SIG-M5 treated with dmso at 0.1 percent for 504 hours (cell line): ENCODE measurements at regions not wholly inside any gene's neighbourhood (a gene's known extent, or its start where the extent isn't known, plus 50 kb on each side); places are given as distances from the start of the nearest gene placed in this dataset.

Experiments used
- DNase-seq: peaks from one replicate; lab custom pipeline; 2025; ENCODE audit not compliant: unreplicated experiment; lab: John Stamatoyannopoulos, UW

DNA sequence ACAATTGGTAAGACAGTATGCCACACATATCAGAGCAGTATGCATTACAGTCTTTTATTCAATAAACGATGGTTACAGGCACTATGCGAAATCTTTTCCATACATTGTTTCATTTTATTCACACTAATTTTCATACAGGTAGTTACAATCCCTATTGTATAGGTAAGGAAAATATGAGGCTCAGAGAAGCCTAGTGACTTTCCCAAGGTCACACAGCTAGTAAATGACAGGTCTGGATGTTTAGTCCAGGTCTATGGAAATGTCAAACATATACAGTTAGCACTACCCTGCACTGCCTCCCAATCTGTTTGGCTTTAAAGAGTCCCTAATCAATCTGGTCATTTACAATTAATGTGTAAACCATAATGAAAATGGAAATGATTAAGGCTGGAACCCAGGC is 372.2 kb downstream of the MTX2 start:
- no peak for DNase-seq

DNA sequence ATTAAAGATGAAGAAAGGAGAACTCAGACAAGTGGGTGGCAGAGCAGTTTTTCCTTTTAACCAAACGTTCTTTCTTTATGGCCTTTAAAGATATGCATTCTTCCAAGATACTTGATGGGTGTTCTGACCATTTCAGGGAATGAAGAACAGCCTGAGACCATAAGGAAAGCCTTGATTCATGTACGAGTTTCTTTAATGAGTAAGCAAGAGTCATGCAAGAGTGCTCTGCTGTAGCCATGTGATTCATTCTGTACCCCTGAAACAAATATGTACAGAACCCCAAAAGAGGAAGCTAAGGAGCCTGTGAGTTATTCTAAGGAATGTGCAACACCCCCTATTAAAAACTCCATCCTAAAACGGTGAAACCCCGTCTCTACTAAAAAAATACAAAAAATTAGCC is 372.8 kb downstream of the MTX2 start:
- DNase-seq = peak; percentile 2

DNA sequence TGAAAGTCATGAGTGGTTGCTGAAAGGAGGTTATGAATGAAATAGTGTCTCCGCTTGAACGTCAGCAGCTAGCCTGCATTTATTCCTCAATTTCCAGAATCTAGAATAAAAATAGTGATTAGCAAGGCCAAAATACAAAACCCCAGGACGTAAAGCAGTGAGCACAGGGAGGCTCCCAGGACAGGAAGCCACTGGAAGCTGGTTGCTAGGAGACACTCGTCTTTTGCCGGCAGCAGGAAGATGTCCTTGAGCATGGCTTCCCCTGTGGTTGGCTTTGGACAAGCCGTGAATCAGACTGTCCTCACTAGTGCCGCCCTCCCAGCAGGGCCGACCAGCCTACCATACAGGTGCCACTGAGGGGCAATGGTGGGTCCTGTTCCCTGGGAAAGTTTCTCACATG is 374.4 kb downstream of the MTX2 start:
- DNase-seq = no peak

DNA sequence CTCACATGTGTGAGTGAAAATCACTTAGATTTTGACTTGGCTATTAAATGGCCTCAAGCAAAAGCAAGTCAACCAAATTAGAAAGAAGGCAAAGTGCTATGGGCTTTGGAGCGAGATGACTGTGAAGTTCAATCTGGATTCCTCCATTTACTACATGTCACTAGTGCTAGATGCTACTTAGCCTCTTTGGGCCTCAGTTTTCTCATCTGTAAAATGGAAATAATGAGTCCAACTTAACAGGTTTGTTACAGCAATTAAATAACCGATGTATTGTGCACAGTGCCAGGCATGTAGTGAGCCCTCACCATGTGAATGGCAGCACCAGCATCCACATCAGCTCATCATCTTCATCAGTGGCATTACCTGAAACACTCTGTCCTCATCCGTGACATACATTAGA is 376.3 kb downstream of the MTX2 start:
- no peak for DNase-seq

DNA sequence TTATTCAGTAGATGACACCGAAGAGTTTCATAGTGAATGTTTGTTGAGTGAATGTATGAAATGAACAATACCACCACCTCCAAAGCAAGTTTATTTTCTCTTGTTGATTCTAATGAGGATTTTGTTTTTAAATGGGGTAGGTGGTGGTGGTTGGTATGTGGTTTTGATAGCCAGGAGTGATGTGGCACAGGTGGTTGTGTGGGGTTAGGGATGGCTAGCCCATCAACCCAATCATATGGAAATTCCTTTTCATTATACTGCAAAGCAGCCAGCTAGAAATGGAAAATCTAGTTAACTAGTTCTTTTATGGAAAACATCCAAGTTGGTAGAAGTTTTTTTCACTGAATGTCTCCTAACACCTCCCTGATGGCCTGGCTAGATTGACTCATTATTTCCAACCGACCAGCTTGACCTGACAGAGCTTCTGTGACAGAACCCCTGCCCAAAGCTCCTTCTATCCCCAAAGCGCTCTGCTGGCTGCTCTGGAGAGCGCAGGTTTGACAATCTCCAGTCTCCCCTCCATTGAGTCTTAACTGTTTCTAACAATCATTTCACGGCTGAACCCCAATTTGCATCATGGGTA is 376.9 kb downstream of the MTX2 start:
- no peak for DNase-seq

DNA sequence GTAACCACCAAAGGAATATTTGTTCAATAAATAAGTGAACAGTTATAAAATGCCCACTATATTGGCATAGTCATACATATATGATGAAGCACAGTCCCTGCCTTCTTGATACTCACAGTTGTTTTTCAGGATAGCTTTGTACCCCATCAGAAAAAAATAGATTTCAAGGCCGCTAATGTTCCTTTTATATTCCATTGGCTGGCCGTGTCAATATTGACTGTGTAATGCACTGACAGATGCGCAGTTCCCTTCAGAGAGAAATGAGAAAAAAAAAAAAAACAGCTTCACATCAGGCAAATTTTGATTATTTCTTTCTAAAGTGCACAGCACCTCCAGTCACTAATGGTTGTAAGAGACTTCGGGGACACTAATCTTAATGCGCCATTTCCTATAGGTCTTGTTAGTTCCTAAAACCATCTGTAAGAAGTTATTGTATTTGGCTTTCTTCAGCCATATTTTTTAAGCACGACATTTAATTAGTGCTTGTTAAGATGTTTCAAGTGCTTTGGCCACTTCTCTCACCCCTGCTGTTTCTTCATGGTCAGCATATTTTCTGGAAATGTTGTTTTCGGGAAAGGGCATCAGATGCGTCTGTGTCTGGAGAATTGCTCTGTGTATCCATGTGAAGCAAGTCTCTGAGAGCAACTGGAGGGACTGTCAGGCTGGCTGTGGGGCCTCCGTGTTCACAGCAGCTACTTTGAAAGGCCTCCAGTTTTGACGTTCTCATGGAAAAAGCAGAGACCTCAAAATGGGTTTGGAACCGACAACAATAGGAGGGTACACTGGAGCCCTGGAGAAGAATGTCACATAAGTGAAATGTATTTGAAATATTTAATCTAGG is 378.3 kb downstream of the MTX2 start:
- no peak for DNase-seq

DNA sequence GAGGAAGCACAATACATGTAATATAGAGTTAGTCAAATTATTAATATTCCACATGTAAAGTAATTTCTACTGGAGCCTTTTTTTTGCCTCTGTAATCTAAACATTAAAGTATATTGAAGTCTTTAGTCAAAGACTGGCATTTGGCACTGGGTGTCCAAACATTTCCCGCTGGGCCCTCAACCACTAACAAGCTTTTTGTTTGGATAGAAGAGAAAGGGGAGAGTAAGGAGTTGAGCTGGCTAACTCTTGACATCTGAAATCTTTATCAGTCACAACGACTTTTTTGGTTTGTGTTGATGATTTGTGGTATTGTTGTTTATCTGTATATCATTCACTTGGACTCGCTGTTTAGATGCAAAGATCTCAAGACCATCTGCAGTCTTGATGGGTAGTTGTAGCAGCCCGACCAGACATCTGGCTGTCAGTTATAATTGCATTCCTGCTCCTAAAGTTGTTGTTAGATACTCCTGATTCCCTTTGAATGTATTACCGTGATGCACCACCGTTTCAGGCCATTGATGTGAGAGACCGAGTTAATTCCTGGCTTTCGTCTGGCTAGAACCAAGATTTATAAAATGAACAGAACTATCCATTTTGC is 379.6 kb downstream of the MTX2 start:
- DNase-seq = no peak

DNA sequence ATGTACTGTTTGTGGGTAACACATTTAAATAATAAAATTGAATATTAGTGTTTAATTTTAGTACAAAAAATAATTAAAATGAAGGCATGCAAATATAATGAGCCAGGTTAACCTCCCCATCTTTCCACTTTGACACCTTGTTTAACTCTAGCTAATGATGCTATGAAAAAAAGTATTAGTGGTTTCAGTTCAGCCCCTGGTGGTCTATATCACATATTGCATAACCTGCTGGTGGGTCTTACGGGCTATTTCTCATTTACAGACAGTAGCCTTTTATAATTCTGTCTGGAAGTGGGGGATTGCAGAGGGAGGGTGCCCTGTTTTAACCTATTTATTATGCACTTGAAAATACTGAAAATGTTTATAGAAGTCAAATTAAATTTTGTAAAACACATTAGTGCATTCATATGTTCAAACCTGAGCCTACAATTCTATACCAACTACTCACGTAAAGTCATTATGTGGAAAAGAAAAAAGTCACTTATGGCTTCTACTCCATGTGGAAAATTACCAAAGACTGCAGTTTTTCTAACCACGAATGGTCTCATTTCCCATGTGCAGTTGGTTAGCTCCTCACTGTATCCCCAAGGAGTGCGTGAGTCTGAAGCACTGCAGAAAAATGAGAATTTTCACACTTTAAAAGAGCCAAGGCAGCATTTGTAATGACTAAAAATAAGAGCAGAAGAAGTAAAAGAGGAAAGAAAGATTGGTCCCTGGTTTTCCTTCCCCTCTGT is 381.0 kb downstream of the MTX2 start:
- DNase-seq = no peak

DNA sequence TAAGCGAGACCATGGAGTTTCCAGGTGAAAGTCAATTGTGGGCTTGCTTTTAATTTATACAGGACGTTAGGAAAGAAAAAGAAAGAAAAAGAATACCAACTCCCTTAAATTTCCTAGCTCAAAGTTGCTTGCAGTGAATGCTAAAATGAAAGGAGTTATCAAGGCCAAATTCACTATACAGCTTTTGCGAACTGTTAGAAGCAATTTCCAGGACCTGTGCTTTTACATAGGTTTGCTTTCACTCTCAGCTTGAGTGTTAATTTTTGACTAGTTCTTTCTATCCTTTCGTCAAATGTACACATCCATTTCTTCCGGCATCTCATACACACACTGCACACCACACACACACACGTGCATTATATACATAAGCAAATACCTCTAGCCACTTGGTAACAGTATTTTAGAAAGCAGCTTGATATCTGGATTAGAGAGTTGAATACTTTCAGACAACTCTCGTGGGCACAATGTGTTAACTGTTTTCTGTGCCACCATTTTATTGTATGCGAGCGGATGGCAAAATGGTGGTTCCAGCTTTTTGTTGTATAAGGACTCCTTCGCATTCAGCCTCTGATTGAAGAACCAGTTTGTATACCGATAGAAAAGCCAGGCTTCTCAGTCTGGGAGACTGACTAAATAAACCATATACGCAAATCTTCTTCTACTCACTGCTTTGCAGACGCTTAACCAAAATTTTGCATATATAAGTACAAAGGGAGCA is 381.8 kb downstream of the MTX2 start:
- no peak for DNase-seq

DNA sequence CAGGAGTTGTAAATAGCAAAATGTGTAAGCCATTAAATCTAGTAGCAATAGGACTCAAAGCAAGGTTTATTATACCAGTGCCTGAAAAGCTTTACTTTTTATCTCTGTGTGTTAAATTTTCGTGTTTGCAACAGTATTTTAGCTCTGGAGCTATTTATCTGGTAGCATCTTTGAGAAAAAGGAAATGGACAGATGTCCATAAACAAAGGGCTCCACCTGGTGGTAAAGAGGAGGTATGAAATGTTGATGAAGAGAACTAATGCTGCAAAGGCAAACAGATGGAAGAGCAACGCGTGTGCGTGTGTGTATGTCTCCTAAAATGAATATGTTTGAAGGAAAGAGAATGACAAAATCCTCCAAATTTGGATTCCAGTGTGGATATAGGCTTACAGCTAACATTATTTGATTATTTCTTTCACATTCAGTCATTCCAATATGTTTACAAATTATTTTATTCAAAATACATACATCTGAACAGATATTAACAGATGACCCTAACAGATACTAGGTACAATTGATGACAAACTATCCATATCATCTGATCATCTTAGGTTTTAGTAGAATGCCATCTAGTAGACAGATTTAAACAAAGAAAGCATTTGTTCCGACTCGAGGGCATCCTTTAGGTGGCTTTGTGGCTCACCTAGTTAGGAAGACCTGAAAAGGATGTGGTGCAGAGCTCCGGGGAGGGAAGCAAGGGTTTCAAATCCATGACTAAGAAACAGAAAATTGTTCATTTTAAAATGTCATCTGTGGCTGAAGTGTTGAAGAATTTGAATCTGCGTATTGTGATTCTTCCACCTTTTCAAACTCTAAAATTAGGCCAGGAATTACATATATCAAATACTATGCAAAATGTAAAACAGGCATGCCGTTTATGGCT is 383.3 kb downstream of the MTX2 start:
- DNase-seq = peak; percentile 85

DNA sequence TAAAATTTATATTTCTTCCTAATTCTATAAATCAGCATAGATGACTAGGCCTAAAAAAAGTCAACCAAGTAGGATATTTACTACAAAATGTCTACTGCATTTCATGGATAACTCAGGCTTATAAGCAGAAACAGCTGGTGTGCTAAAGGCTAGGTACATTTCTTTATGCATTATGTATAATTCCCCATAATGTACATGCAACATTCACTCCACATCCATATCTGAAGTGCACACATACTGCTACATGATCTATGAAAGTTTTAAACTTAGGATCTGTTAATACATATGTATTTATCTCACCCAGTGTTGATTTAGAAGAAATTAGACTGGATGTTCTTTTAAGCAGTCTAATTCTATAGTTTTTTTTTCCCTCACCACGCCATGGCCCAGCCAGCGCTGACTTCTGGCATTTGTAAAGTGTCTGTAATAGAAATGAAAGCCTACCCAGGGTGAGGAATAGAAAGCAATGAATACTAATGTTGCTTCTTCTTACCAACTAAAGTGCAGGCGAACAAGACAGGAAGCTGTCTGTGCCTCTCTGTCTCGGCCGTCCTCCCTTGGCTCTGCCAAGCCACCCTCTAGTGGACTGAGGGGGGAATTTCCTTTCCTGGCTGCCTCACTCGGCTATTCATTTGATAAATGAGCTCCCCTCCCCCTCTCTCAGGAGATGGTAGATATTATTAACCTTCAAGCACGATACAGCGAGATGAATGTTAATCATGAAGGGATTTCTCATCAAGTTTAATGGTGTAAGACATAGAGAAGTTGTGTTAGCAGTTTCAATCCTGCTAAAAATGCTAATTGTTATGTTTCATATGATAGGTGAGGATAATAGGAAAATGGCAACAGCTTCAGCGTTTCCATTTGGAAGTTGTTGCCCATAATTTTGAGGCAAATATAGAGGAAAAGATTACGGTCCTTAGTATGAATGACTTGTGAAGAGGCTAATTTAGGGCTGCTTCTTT is 384.5 kb downstream of the MTX2 start:
- peak; percentile 69 for DNase-seq

DNA sequence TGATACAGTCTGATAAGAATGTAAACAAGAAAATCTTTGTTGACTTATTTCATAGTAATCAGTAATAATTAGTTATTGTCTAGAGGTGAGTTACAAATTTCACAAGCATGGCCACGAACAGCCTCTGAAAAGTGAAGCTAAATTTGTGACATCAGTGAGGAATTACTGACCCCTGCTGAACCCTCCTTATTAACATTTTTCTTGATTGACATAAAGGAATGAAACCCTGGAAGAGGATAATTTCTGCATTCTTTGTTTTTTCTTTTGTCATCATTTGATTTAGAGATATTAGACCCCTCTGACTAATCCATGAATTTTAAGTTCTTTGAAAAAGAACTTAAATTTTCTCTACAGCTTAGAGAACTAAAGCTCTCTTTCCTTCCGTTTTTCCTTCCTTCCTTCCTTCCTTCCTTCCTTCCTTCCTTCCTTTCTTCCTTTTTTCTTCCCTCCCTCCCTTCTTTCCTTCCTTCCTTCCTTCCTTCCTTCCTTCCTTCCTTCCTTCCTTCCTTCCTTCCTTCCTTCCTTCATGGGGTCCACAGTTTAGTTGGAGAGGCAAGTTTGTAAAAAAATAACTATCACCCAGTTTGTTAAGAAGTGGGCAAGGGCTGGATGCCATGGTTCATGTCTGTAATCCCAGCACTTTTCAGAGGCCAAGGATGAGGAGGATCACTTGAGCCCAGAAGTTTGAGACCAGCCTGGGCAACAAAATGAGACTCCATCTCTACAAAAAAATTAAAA is 387.0 kb downstream of the MTX2 start:
- DNase-seq = no peak

DNA sequence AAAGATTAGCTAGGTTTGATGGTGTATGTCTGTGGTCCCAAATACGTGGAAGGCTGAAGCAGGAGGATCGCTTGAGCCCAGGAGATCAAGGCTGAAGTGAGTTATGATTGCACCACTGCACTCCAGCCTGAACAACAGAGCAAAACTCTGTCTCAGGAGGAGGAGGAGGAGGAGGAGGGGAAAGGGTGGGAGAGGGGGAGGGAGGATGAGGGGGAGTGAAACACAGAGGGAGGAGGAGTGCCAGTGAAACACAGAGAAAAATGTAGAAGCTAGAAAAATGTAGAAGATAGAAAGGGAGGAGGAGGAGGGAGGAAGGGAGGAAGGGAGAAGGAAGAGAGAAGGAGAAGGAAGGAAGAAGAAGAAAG is 387.5 kb downstream of the MTX2 start:
- DNase-seq = no peak

DNA sequence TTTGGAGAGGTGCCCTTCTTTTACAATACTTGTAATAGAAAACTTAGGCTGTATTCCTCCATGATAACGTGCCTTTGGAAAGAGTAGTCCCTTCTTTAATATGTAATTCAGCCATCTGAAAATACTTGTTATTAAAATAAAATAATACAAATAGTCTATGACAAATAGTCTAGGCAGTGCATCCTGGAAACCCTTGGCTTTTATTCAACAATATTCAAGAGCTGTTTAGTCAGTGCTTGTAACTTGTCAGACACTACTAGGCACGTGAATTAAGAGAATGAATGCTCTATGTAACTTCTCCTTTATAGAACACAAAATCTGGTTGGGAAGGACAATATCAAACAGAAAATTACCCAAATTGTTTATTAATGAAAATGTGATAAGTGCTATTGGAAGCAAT is 388.2 kb downstream of the MTX2 start:
- DNase-seq = no peak

DNA sequence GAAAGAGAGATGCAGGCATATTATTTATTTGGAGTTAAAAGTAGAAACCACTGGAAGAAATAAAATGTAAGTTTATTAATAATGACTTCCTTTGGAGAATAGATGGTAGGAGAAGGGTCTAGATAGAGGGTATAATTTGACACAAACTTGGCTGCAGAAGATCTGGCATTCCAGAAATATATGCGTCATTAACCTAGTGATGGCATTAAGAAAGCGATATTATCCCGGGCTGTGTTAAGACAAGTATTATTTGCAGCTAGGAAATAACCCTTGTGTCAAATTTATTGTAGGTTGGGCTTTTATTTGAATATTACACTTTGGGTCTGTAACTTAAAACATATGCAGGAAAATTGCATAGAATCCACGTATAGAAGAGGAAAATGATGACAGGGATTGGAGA is 389.5 kb downstream of the MTX2 start:
- no peak for DNase-seq

DNA sequence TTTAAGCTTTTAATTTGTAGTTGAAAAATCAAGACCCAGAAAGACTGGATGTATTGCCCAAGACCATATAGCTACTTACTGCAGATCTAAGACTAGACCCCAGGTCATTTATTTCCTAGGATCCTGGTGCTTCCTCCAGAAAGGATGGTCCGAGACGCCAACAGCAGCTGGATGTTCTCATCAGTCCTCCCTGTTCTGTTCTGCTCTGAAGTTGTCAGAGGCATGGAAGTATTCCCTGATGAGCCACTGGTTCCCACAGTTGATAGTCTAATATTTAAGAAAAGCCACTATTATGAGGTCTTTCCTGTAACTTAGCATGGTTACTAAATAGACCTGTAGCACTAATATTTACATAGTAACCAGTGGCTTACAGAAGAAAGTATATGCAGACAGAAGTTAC is 393.5 kb downstream of the MTX2 start:
- no peak for DNase-seq

DNA sequence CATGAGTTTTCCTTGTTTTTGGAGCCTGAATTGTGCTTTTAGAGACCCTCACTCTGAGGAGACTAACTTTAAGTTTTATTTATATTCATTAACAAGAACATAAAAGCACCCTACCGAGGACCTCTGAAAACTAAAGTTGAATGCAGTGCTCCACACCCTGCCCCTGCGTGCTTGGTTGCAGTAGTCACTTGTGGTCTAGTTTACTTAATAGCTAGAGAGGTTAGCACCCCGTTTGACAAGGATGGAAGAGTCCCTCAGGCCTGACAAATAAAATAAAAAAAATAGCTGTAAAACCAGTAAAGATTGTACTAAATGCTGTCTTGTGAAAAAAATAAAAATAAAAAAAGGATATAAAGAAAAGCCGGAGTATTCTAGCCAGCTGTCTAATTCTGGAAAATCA is 395.2 kb downstream of the MTX2 start:
- DNase-seq = no peak

DNA sequence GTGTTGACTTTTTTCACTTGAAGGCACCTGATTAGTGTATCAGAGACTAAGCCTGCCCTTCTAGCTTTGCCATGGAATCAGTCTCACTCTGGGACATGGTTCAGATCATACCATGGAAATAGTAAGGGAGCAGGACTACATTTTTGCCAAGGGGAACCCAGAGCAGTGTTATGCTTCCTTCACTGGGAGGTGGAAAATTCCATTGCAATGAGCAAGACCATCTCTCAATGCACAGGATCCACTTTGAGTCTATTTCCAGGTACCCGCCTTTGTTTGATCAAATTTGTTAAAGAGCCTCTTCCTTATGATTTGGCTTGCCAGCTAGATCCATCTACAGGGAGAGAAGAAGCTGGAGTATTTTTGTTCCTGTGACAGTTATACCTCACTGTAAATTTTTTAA is 395.8 kb downstream of the MTX2 start:
- DNase-seq = no peak
